ENCODE measurements at regions not wholly inside any gene's neighbourhood (a gene's known extent, or its start where the extent isn't known, plus 50 kb on each side); places are given as distances from the start of the nearest gene placed in this dataset.

- TF ChIP-seq CTCF (IDR thresholded peaks at IDR 0.05; ENCODE audit: insufficient read depth, low read depth, low read length, missing control alignments): no peak
- H3K4me3 ChIP-seq (ENCODE audit: low read depth, low read length): no peak overlapping the region
- no peak for DNase-seq (ENCODE audit: low read depth)
Observed at GRCh38 chrX:10288373-10288975, 131.7 kb downstream of the CLCN4 start.

- H3K4me3 ChIP-seq (ENCODE audit: low read depth, low read length): no peak overlapping the region
- no peak for TF ChIP-seq CTCF (IDR thresholded peaks at IDR 0.05; ENCODE audit: insufficient read depth, low read depth, low read length, missing control alignments)
- DNase-seq (ENCODE audit: low read depth): no peak
Observed at GRCh38 chrX:10296576-10296975, 139.8 kb downstream of the CLCN4 start.

- no peak for TF ChIP-seq CTCF (IDR thresholded peaks at IDR 0.05; ENCODE audit: insufficient read depth, low read depth, low read length, missing control alignments)
- H3K4me3 ChIP-seq (ENCODE audit: low read depth, low read length): no peak overlapping the region
- DNase-seq (ENCODE audit: low read depth): no peak
Observed at GRCh38 chrX:10310511-10310910, 153.7 kb downstream of the CLCN4 start.

GRCh38 chrX:10314530-10315104 lies 157.8 kb downstream of the CLCN4 start:
- DNase-seq (ENCODE audit: low read depth): no peak
- no peak overlapping the region for H3K4me3 ChIP-seq (ENCODE audit: low read depth, low read length)
- no peak for TF ChIP-seq CTCF (IDR thresholded peaks at IDR 0.05; ENCODE audit: insufficient read depth, low read depth, low read length, missing control alignments)

GRCh38 chrX:10325611-10326010 lies 168.8 kb downstream of the CLCN4 start:
- H3K4me3 ChIP-seq (ENCODE audit: low read depth, low read length): no peak overlapping the region
- no peak for TF ChIP-seq CTCF (IDR thresholded peaks at IDR 0.05; ENCODE audit: insufficient read depth, low read depth, low read length, missing control alignments)
- DNase-seq (ENCODE audit: low read depth): no peak

- no peak for TF ChIP-seq CTCF (IDR thresholded peaks at IDR 0.05; ENCODE audit: insufficient read depth, low read depth, low read length, missing control alignments)
- H3K4me3 ChIP-seq (ENCODE audit: low read depth, low read length): no peak overlapping the region
- peak; percentile 2 for DNase-seq (ENCODE audit: low read depth)
Observed at GRCh38 chrX:10326578-10326977, 169.8 kb downstream of the CLCN4 start.

GRCh38 chrX:10327651-10328050 lies 170.9 kb downstream of the CLCN4 start:
- DNase-seq (ENCODE audit: low read depth): no peak
- no peak for TF ChIP-seq CTCF (IDR thresholded peaks at IDR 0.05; ENCODE audit: insufficient read depth, low read depth, low read length, missing control alignments)
- H3K4me3 ChIP-seq (ENCODE audit: low read depth, low read length): no peak overlapping the region

Measured in GM12865 (cell line).